ENCODE measurements at regions not wholly inside any gene's neighbourhood (a gene's known extent, or its start where the extent isn't known, plus 50 kb on each side); places are given as distances from the start of the nearest gene placed in this dataset.

GRCh38 chr2:12304564-12305171 lies 412.1 kb upstream of the TRIB2 start:
- no peak overlapping the region for H3K9ac ChIP-seq (ENCODE audit: insufficient read length, low read depth)
- no peak for TF ChIP-seq SUZ12 (IDR thresholded peaks at IDR 0.05; ENCODE audit: extremely low read depth, insufficient read depth, insufficient read length)
- no peak for TF ChIP-seq YY1 (IDR thresholded peaks at IDR 0.05; ENCODE audit: insufficient read depth, insufficient read length)
- no peak for TF ChIP-seq ZNF274 (IDR thresholded peaks at IDR 0.05; ENCODE audit: low read depth, low read length)
- no peak overlapping the region for H3K4me3 ChIP-seq (ENCODE audit: insufficient read length, low read depth)
- H3K4me1 ChIP-seq (ENCODE audit: insufficient read depth, insufficient read length) = no peaks in the 10 kb centered on the region
- 0 out of 2 replicates have a peak, but pooled peaks cover under 1% of the 10 kb centered on the region for H3K9me3 ChIP-seq (ENCODE audit: insufficient read depth, low read length)
- H3K36me3 ChIP-seq (ENCODE audit: insufficient read depth, insufficient read length, low read length) = no peaks in the 10 kb centered on the region
- H3K27me3 ChIP-seq (ENCODE audit: insufficient read depth, insufficient read length) = no peaks in the 10 kb centered on the region
- DNase-seq (ENCODE audit: low read depth, low spot score) = no peak

GRCh38 chr2:12305931-12306330 lies 410.8 kb upstream of the TRIB2 start:
- Histone ChIP-seq H3K9me3 (ENCODE audit: insufficient read depth, low read length) (no peaks in the 10 kb centered on the region), H3K4me1 (ENCODE audit: insufficient read depth, insufficient read length) (no peaks in the 10 kb centered on the region), H3K9ac (ENCODE audit: insufficient read length, low read depth) (no peak overlapping the region), H3K36me3 (ENCODE audit: insufficient read depth, insufficient read length, low read length) (no peaks in the 10 kb centered on the region), H3K27me3 (ENCODE audit: insufficient read depth, insufficient read length) (no peaks in the 10 kb centered on the region), H3K4me3 (ENCODE audit: insufficient read length, low read depth) (no peak overlapping the region)
- DNase-seq (ENCODE audit: low read depth, low spot score) = no peak
- TF ChIP-seq YY1 (IDR thresholded peaks at IDR 0.05; ENCODE audit: insufficient read depth, insufficient read length) (no peak), SUZ12 (IDR thresholded peaks at IDR 0.05; ENCODE audit: extremely low read depth, insufficient read depth, insufficient read length) (no peak), ZNF274 (IDR thresholded peaks at IDR 0.05; ENCODE audit: low read depth, low read length) (no peak)

GRCh38 chr2:12310399-12310798 lies 406.3 kb upstream of the TRIB2 start:
- no peak overlapping the region for H3K9ac ChIP-seq (ENCODE audit: insufficient read length, low read depth)
- H3K4me1 ChIP-seq (ENCODE audit: insufficient read depth, insufficient read length) = no peaks in the 10 kb centered on the region
- H3K27me3 ChIP-seq (ENCODE audit: insufficient read depth, insufficient read length) = no peaks in the 10 kb centered on the region
- DNase-seq (ENCODE audit: low read depth, low spot score) = no peak
- TF ChIP-seq YY1 (IDR thresholded peaks at IDR 0.05; ENCODE audit: insufficient read depth, insufficient read length) (no peak), ZNF274 (IDR thresholded peaks at IDR 0.05; ENCODE audit: low read depth, low read length) (no peak), SUZ12 (IDR thresholded peaks at IDR 0.05; ENCODE audit: extremely low read depth, insufficient read depth, insufficient read length) (no peak)
- no peaks in the 10 kb centered on the region for H3K9me3 ChIP-seq (ENCODE audit: insufficient read depth, low read length)
- H3K4me3 ChIP-seq (ENCODE audit: insufficient read length, low read depth) = no peak overlapping the region
- H3K36me3 ChIP-seq (ENCODE audit: insufficient read depth, insufficient read length, low read length) = no peaks in the 10 kb centered on the region

- peak; percentile 38 for DNase-seq (ENCODE audit: low read depth, low spot score)
- Histone ChIP-seq H3K36me3 (ENCODE audit: insufficient read depth, insufficient read length, low read length) (no peaks in the 10 kb centered on the region), H3K9me3 (ENCODE audit: insufficient read depth, low read length) (no peaks in the 10 kb centered on the region), H3K27me3 (ENCODE audit: insufficient read depth, insufficient read length) (no peaks in the 10 kb centered on the region), H3K4me1 (ENCODE audit: insufficient read depth, insufficient read length) (no peaks in the 10 kb centered on the region), H3K9ac (ENCODE audit: insufficient read length, low read depth) (no peak overlapping the region), H3K4me3 (ENCODE audit: insufficient read length, low read depth) (no peak overlapping the region)
- TF ChIP-seq SUZ12 (IDR thresholded peaks at IDR 0.05; ENCODE audit: extremely low read depth, insufficient read depth, insufficient read length) = no peak
- TF ChIP-seq YY1 (IDR thresholded peaks at IDR 0.05; ENCODE audit: insufficient read depth, insufficient read length) = no peak
- no peak for TF ChIP-seq ZNF274 (IDR thresholded peaks at IDR 0.05; ENCODE audit: low read depth, low read length)
Observed at GRCh38 chr2:12313445-12314126, 403.1 kb upstream of the TRIB2 start.

GRCh38 chr2:12314127-12314760 lies 402.5 kb upstream of the TRIB2 start:
- Histone ChIP-seq H3K4me3 (ENCODE audit: insufficient read length, low read depth) (no peak overlapping the region), H3K36me3 (ENCODE audit: insufficient read depth, insufficient read length, low read length) (no peaks in the 10 kb centered on the region), H3K4me1 (ENCODE audit: insufficient read depth, insufficient read length) (no peaks in the 10 kb centered on the region), H3K9ac (ENCODE audit: insufficient read length, low read depth) (no peak overlapping the region), H3K27me3 (ENCODE audit: insufficient read depth, insufficient read length) (no peaks in the 10 kb centered on the region), H3K9me3 (ENCODE audit: insufficient read depth, low read length) (no peaks in the 10 kb centered on the region)
- TF ChIP-seq SUZ12 (IDR thresholded peaks at IDR 0.05; ENCODE audit: extremely low read depth, insufficient read depth, insufficient read length) (no peak), ZNF274 (IDR thresholded peaks at IDR 0.05; ENCODE audit: low read depth, low read length) (no peak), YY1 (IDR thresholded peaks at IDR 0.05; ENCODE audit: insufficient read depth, insufficient read length) (no peak)
- no peak for DNase-seq (ENCODE audit: low read depth, low spot score)

- no peak for TF ChIP-seq ZNF274 (IDR thresholded peaks at IDR 0.05; ENCODE audit: low read depth, low read length)
- no peak for TF ChIP-seq SUZ12 (IDR thresholded peaks at IDR 0.05; ENCODE audit: extremely low read depth, insufficient read depth, insufficient read length)
- no peak for TF ChIP-seq YY1 (IDR thresholded peaks at IDR 0.05; ENCODE audit: insufficient read depth, insufficient read length)
- H3K4me1 ChIP-seq (ENCODE audit: insufficient read depth, insufficient read length) = no peaks in the 10 kb centered on the region
- H3K9me3 ChIP-seq (ENCODE audit: insufficient read depth, low read length) = no peaks in the 10 kb centered on the region
- DNase-seq (ENCODE audit: low read depth, low spot score) = no peak
- H3K36me3 ChIP-seq (ENCODE audit: insufficient read depth, insufficient read length, low read length) = no peaks in the 10 kb centered on the region
- no peaks in the 10 kb centered on the region for H3K27me3 ChIP-seq (ENCODE audit: insufficient read depth, insufficient read length)
- H3K4me3 ChIP-seq (ENCODE audit: insufficient read length, low read depth) = no peak overlapping the region
- no peak overlapping the region for H3K9ac ChIP-seq (ENCODE audit: insufficient read length, low read depth)
Observed at GRCh38 chr2:12315224-12315623, 401.5 kb upstream of the TRIB2 start.

GRCh38 chr2:12316476-12316875 lies 400.3 kb upstream of the TRIB2 start:
- Histone ChIP-seq H3K36me3 (ENCODE audit: insufficient read depth, insufficient read length, low read length) (no peaks in the 10 kb centered on the region), H3K27me3 (ENCODE audit: insufficient read depth, insufficient read length) (no peaks in the 10 kb centered on the region), H3K4me1 (ENCODE audit: insufficient read depth, insufficient read length) (no peaks in the 10 kb centered on the region), H3K4me3 (ENCODE audit: insufficient read length, low read depth) (no peak overlapping the region), H3K9ac (ENCODE audit: insufficient read length, low read depth) (no peak overlapping the region), H3K9me3 (ENCODE audit: insufficient read depth, low read length) (no peaks in the 10 kb centered on the region)
- no peak for DNase-seq (ENCODE audit: low read depth, low spot score)
- TF ChIP-seq YY1 (IDR thresholded peaks at IDR 0.05; ENCODE audit: insufficient read depth, insufficient read length) = no peak
